GM12878 (cell line): ENCODE measurements at regions not wholly inside any gene's neighbourhood (a gene's known extent, or its start where the extent isn't known, plus 50 kb on each side); places are given as distances from the start of the nearest gene placed in this dataset.

ENCODE experiments used
- ATAC-seq: fragments of 200-7000 bp; cut with Tn5 transposase; 3 replicates; pipeline ENCODE4 v1.9.1; 2020; ENCODE audit warnings: mild to moderate bottlenecking, moderate library complexity
- BruUV-seq: library from RNA; stranded (reverse); fragments of 400-500 nt; replicated peaks from 2 replicates; lab custom pipeline; 2021; lab: Mats Ljungman, UMichigan
- CTCF ChIA-PET: fragments of 300-600 bp; sonication (Branson Sonifier 250); formaldehyde crosslinking; extraction: SDS; loops from one replicate; lab custom pipeline; 2021; ENCODE audit warnings: inconsistent platforms; lab: Yijun Ruan, JAX
- POLR2A ChIA-PET: fragments of 350-600 bp; formaldehyde crosslinking; extraction: SDS; loops from one replicate; lab custom pipeline; 2021; ENCODE audit warnings: inconsistent platforms; lab: Charles Lee
- RAD21 ChIA-PET: fragments of 300-600 bp; sonication (Branson Sonifier 250); formaldehyde crosslinking; loops from one replicate; lab custom pipeline; 2023; ENCODE audit warnings: antibody characterized with exemption; ENCODE audit not compliant: unreplicated experiment; lab: Charles Lee
- SMC1A ChIA-PET: fragments of 300-600 bp; sonication (Branson Sonifier 250); formaldehyde crosslinking; loops from one replicate; lab custom pipeline; 2023; ENCODE audit not compliant: unreplicated experiment, uncharacterized antibody; lab: Charles Lee
- DNase-seq: peaks from one replicate; pipeline ENCODE4 v3.0.0-alpha.2; 2011; ENCODE audit warnings: low read depth, low spot score
- FAIRE-seq: peaks from 3 replicates; lab custom pipeline; 2011; peaks lifted over from hg19 to GRCh38; lab: Jason Lieb, UNC
- H2AFZ ChIP-seq: 2 replicates; pipeline ENCODE4 v1.6.0; 2011; ENCODE audit warnings: low read depth, low read length, control low read depth; ENCODE audit not compliant: control insufficient read depth
- H3K27ac ChIP-seq: 2 replicates; pipeline ENCODE4 v1.5.1; 2011; ENCODE audit warnings: control low read depth; ENCODE audit not compliant: control insufficient read depth, insufficient read depth
- H3K27me3 ChIP-seq, 2 experiments: replicated peaks in 1 of 2; 2 replicates each; pipeline versions ENCODE4 v1.6.0 to v1.6.1; 2011; ENCODE audit warnings: low read length in 1 of 2; ENCODE audit not compliant: control insufficient read depth in 2 of 2, insufficient read depth in 2 of 2
- H3K36me3 ChIP-seq, 2 experiments: 2 replicates each; pipeline ENCODE4 v1.5.1; 2011; ENCODE audit warnings: low read length in 1 of 2; ENCODE audit not compliant: control insufficient read depth in 2 of 2, insufficient read depth in 2 of 2
- H3K4me1 ChIP-seq: 2 replicates; pipeline ENCODE4 v1.6.1; 2011; ENCODE audit warnings: mild to moderate bottlenecking, low read length, moderate library complexity, mixed read lengths; ENCODE audit not compliant: control insufficient read depth, insufficient read depth
- H3K4me2 ChIP-seq: 2 replicates; pipeline ENCODE4 v1.6.0; 2011; ENCODE audit warnings: control low read depth; ENCODE audit not compliant: control insufficient read depth, insufficient read depth
- H3K4me3 ChIP-seq: fragments of 200-600 bp; sonication (generic); 2 replicates; pipeline ENCODE4 v1.5.1; 2016
- H3K79me2 ChIP-seq: 2 replicates; pipeline ENCODE4 v1.6.0; 2011; ENCODE audit warnings: low read length; ENCODE audit not compliant: control insufficient read depth, insufficient read depth
- H3K9ac ChIP-seq: 2 replicates; pipeline ENCODE4 v1.8.0; 2011; ENCODE audit warnings: low read length, control low read depth, mixed read lengths; ENCODE audit not compliant: control insufficient read depth, insufficient read depth
- H3K9me3 ChIP-seq: replicated peaks from 3 replicates; pipeline ENCODE4 v1.5.1; 2011; ENCODE audit warnings: mild to moderate bottlenecking, low read length; ENCODE audit not compliant: control insufficient read depth, insufficient read depth
- H4K20me1 ChIP-seq: 2 replicates; pipeline ENCODE4 v1.6.0; 2011; ENCODE audit not compliant: control insufficient read depth, insufficient read depth
- ATF3 ChIP-seq: IDR thresholded peaks from 2 replicates; pipeline ENCODE4 v1.6.1; 2011; ENCODE audit warnings: low read depth, mild to moderate bottlenecking, low read length, moderate library complexity, borderline replicate concordance; ENCODE audit errors: extremely low read depth
- BMI1 ChIP-seq: fragments of 450-650 bp; IDR thresholded peaks from 2 replicates; pipeline ENCODE4 v1.6.1; 2016; ENCODE audit warnings: mild to moderate bottlenecking, moderate library complexity, borderline replicate concordance
- CREM ChIP-seq: IDR thresholded peaks from 2 replicates; pipeline ENCODE4 v1.6.1; 2014; ENCODE audit warnings: antibody characterized with exemption, low read depth
- CTCF ChIP-seq, 3 experiments: IDR thresholded peaks in 2 of 3; conservative IDR thresholded peaks in 1 of 3; 2 replicates each; pipeline ENCODE4 v1.5.1; 2011; ENCODE audit warnings: low read depth in 3 of 3, low read length in 3 of 3, mild to moderate bottlenecking in 3 of 3, control low read depth in 2 of 3, moderate library complexity in 2 of 3, inconsistent platforms in 1 of 3, mixed read lengths in 1 of 3; ENCODE audit not compliant: control insufficient read depth in 2 of 3, insufficient read depth in 1 of 3; ENCODE audit errors: extremely low read depth in 1 of 3
- HCFC1 ChIP-seq: fragments of 150-350 bp; IDR thresholded peaks from 2 replicates; pipeline ENCODE4 v1.6.1; 2014; ENCODE audit warnings: low read length
- IRF3 ChIP-seq: fragments of 450-650 bp; IDR thresholded peaks from 2 replicates; pipeline ENCODE4 v1.6.1; 2014; ENCODE audit warnings: mild to moderate bottlenecking
- MXI1 ChIP-seq: fragments of 150-350 bp; IDR thresholded peaks from 2 replicates; pipeline ENCODE4 v1.6.1; 2011; ENCODE audit warnings: low read depth, mild to moderate bottlenecking, inconsistent platforms, low read length, improper control_type of control experiment
- NFYA ChIP-seq: IDR thresholded peaks from 2 replicates; pipeline ENCODE4 v1.6.1; 2011; ENCODE audit warnings: low read depth, mild to moderate bottlenecking, low read length, improper control_type of control experiment, borderline replicate concordance
- NKRF ChIP-seq: fragments of 450-650 bp; conservative IDR thresholded peaks from 2 replicates; pipeline ENCODE4 v1.6.1; 2017; ENCODE audit warnings: mild to moderate bottlenecking, moderate library complexity
- PAX5 ChIP-seq: IDR thresholded peaks from 2 replicates; pipeline ENCODE4 v1.6.1; 2011; ENCODE audit warnings: low read depth, low read length, borderline replicate concordance
- SIX5 ChIP-seq: IDR thresholded peaks from 2 replicates; pipeline ENCODE4 v1.6.1; 2011; ENCODE audit warnings: mild to moderate bottlenecking, low read depth, low read length, moderate library complexity; ENCODE audit not compliant: severe bottlenecking
- SMAD1 ChIP-seq: fragments of 450-650 bp; IDR thresholded peaks from 2 replicates; pipeline ENCODE4 v1.6.1; 2018; ENCODE audit warnings: mild to moderate bottlenecking, low read depth; ENCODE audit not compliant: partially characterized antibody
- SP1 ChIP-seq: IDR thresholded peaks from one replicate; pipeline ENCODE4 v1.6.1; 2011; ENCODE audit warnings: low read depth, low read length
- SREBF1 ChIP-seq: IDR thresholded peaks from 2 replicates; pipeline ENCODE4 v1.6.1; 2012; ENCODE audit warnings: mild to moderate bottlenecking, low read length
- STAT1 ChIP-seq: fragments of 450-650 bp; conservative IDR thresholded peaks from 2 replicates; pipeline ENCODE4 v1.6.1; 2014; ENCODE audit warnings: antibody characterized with exemption, mild to moderate bottlenecking
- ZNF207 ChIP-seq: fragments of 450-650 bp; IDR thresholded peaks from 2 replicates; pipeline ENCODE4 v1.6.1; 2014; ENCODE audit warnings: antibody characterized with exemption, mild to moderate bottlenecking, borderline replicate concordance
- WGBS: methylation state at CpG from one replicate; pipeline ENCODE4 v1.1.6; 2016; ENCODE audit warnings: low lambda C conversion rate; ENCODE audit not compliant: insufficient replicate concordance, insufficient coverage; ENCODE audit errors: missing lambda C conversion rate; 5-methylcytosine and 5-hydroxymethylcytosine counted together
- in situ Hi-C: fragments of 300-500 bp; cut with MboI; formaldehyde crosslinking; loops from 9 replicates; pipeline ENCODE4 v1.14.3; 2018; ENCODE audit warnings: mixed read lengths
- intact Hi-C: fragments of 100-400 bp; cut with micrococcal nuclease; formaldehyde crosslinking; loops from one replicate; pipeline ENCODE4 v1.14.2; 2022; ENCODE audit not compliant: unreplicated experiment

GRCh38 chr15:75786575-75786947 is 56.7 kb upstream of the UBE2Q2 start:
- no peak overlapping the region for H3K9ac ChIP-seq
- no peaks in the 10 kb centered on the region for H3K79me2 ChIP-seq
- FAIRE-seq: no peak
- no peak overlapping the region for H3K4me2 ChIP-seq
- H3K4me3 ChIP-seq: no peak overlapping the region
- ChIA-PET CTCF (interaction anchor here (1.0 kb wide), 1 partner anchor 353 kb away, joined by 4 read pairs; no protein-coding TSS in a partner anchor), POLR2A (interaction anchor here (0.6 kb wide), 2 partner anchors 63 to 547 kb away, joined by 3 read pairs; a partner anchor contains a TSS), SMC1A (no interaction called here), RAD21 (no interaction called here)
- WGBS: 56% methylated on average over 15 of the region's 15 CpGs
- no peaks in the 10 kb centered on the region for H3K9me3 ChIP-seq
- H3K4me1 ChIP-seq: no peaks in the 10 kb centered on the region
- BruUV-seq: no TSS peak
- no peaks in the 10 kb centered on the region for H4K20me1 ChIP-seq
- intact Hi-C loops: no loop called here
- no peak overlapping the region for H2AFZ ChIP-seq
- in situ Hi-C loops: no loop called here
- no peak for TF ChIP-seq IRF3
- no peak for TF ChIP-seq PAX5
- no peak for TF ChIP-seq MXI1
- TF ChIP-seq STAT1: no peak
- no peak for TF ChIP-seq SP1
- no peak for TF ChIP-seq SMAD1
- no peak for TF ChIP-seq CREM
- no peak for TF ChIP-seq CTCF (IDR thresholded peaks at IDR 0.05 in 2 of 3, conservative IDR thresholded peaks at IDR 0.05 in 1 of 3; ENCODE audit: control insufficient read depth in 2 of 3, extremely low read depth in 1 of 3, insufficient read depth in 1 of 3, low read depth in 3 of 3, low read length in 3 of 3)
- TF ChIP-seq NKRF: no peak
- no peak for TF ChIP-seq ATF3
- TF ChIP-seq NFYA: no peak
- TF ChIP-seq SIX5: no peak
- no peak for TF ChIP-seq SREBF1
- TF ChIP-seq BMI1: no peak
- no peak for TF ChIP-seq ZNF207
- TF ChIP-seq HCFC1: no peak
- H3K36me3 ChIP-seq: no peaks in the 10 kb centered on the region
- no peaks in the 10 kb centered on the region; a peak in 3 of 4 replicates for H3K27me3 ChIP-seq
- H3K27ac ChIP-seq: no peak overlapping the region
- no peak for DNase-seq
- ATAC-seq: no peak
